Left ventricle myocardium inferior (tissue), 1 donor: ENCODE measurements at regions not wholly inside any gene's neighbourhood (a gene's known extent, or its start where the extent isn't known, plus 50 kb on each side); places are given as distances from the start of the nearest gene placed in this dataset.

Source experiments
- DNase-seq: peaks from one replicate; pipeline ENCODE4 v3.0.0-alpha.2; 2020
- H3K27ac ChIP-seq: fragments of 200-600 bp; replicated peaks from 2 replicates; pipeline ENCODE4 v1.8.0; 2021
- H3K27me3 ChIP-seq: fragments of 200-600 bp; 2 replicates; pipeline ENCODE4 v1.8.0; 2021; ENCODE audit warnings: low read depth
- H3K36me3 ChIP-seq: fragments of 200-600 bp; 2 replicates; pipeline ENCODE4 v1.8.0; 2021
- H3K4me1 ChIP-seq: fragments of 200-600 bp; 2 replicates; pipeline ENCODE4 v1.8.0; 2021
- H3K4me3 ChIP-seq: fragments of 200-600 bp; 2 replicates; pipeline ENCODE4 v1.8.0; 2021; ENCODE audit warnings: mild to moderate bottlenecking, moderate library complexity
- H3K9me3 ChIP-seq: fragments of 200-600 bp; replicated peaks from 2 replicates; pipeline ENCODE4 v1.8.0; 2021
- CTCF ChIP-seq: fragments of 200-600 bp; IDR thresholded peaks from 2 replicates; pipeline ENCODE4 v1.8.0; 2021; ENCODE audit warnings: antibody characterized with exemption, mild to moderate bottlenecking, borderline replicate concordance
- intact Hi-C: fragments of 100-400 bp; cut with micrococcal nuclease; formaldehyde crosslinking; loops from one replicate; pipeline ENCODE4 v1.11.0; 2022
- donor health status: DM: no; HTN: yes; CAD: no; lungs with severe emphysema.

- H3K4me1 ChIP-seq = no peaks in the 10 kb centered on the region
- H3K9me3 ChIP-seq = no peaks in the 10 kb centered on the region
- no peak overlapping the region for H3K4me3 ChIP-seq
- no peaks in the 10 kb centered on the region for H3K36me3 ChIP-seq
- H3K27ac ChIP-seq = no peak overlapping the region
- DNase-seq = no peak
- TF ChIP-seq CTCF = no peak
- no peaks in the 10 kb centered on the region for H3K27me3 ChIP-seq
- intact Hi-C loops = no loop called here
These were observed 481.7 kb downstream of the GBE1 start for GRCh38 chr3:81279481-81280379.

DNA sequence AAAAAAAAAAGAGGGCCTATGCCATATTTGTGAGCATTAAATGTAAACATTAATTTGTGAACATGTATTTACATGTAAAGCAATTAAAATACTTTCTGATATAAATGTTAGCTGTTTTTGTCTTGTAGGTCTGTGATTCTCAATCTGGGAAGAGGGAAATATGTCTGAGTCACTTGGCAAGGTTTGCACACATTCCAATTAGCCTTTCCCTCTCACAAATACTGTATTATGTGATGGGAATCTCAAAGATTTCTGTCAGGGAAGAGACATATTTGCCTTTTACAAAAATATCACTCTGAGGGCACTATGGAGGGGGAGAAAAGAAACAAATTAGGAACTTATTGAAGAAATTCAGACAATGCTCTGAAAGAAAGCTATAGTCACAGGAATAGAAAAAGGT, 483.6 kb downstream of the GBE1 start:
- intact Hi-C loops = no loop called here
- Histone ChIP-seq H3K36me3 (no peaks in the 10 kb centered on the region), H3K4me3 (no peak overlapping the region), H3K27ac (no peak overlapping the region), H3K4me1 (no peaks in the 10 kb centered on the region), H3K9me3 (no peaks in the 10 kb centered on the region), H3K27me3 (no peaks in the 10 kb centered on the region)
- no peak for TF ChIP-seq CTCF
- no peak for DNase-seq

GRCh38 chr3:81274671-81275070, 486.8 kb downstream of the GBE1 start:
- intact Hi-C loops = no loop called here
- no peak for TF ChIP-seq CTCF
- no peak for DNase-seq
- Histone ChIP-seq H3K9me3 (no peaks in the 10 kb centered on the region), H3K4me3 (no peak overlapping the region), H3K27me3 (no peaks in the 10 kb centered on the region), H3K27ac (no peak overlapping the region), H3K36me3 (no peaks in the 10 kb centered on the region), H3K4me1 (no peaks in the 10 kb centered on the region)

GRCh38 chr3:81270603-81271379, 490.7 kb downstream of the GBE1 start:
- no peaks in the 10 kb centered on the region for H3K9me3 ChIP-seq
- H3K36me3 ChIP-seq = no peaks in the 10 kb centered on the region
- H3K4me3 ChIP-seq = no peak overlapping the region
- no peaks in the 10 kb centered on the region for H3K27me3 ChIP-seq
- no peak for TF ChIP-seq CTCF
- no peak overlapping the region for H3K27ac ChIP-seq
- no peak for DNase-seq
- H3K4me1 ChIP-seq = no peaks in the 10 kb centered on the region
- intact Hi-C loops = no loop called here

DNA sequence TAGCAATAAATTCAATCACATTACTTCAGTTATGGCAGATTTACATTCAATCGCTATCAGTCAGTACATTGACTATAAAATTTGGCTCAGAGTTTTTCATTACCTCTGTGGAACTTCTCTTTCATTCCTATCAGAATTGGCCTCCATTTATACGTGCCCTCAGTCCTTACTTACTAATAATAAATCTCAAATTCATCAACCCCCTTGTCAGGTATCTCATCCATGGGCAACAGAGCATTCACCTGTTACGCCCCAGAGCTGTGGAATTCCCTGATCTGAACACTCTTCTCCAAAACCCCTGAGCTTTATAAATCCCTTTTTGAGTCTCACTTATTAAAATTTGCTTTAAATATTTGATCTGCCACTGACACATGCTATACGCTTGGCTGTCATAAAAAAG, 492.9 kb downstream of the GBE1 start:
- Histone ChIP-seq H3K27ac (no peak overlapping the region), H3K27me3 (no peaks in the 10 kb centered on the region), H3K4me3 (no peak overlapping the region), H3K36me3 (no peaks in the 10 kb centered on the region), H3K9me3 (no peaks in the 10 kb centered on the region), H3K4me1 (no peaks in the 10 kb centered on the region)
- intact Hi-C loops = no loop called here
- no peak for DNase-seq
- TF ChIP-seq CTCF = no peak
